H1 (cell line): ENCODE measurements at regions not wholly inside any gene's neighbourhood (a gene's known extent, or its start where the extent isn't known, plus 50 kb on each side); places are given as distances from the start of the nearest gene placed in this dataset.

Experiments used
- CTCF ChIA-PET: fragments of 300-600 bp; sonication (Branson Sonifier 250); formaldehyde crosslinking; loops from one replicate; lab custom pipeline; 2021; ENCODE audit not compliant: partially characterized antibody; lab: Charles Lee
- POLR2A ChIA-PET: fragments of 300-600 bp; sonication (Branson Sonifier 250); formaldehyde crosslinking; loops from one replicate; lab custom pipeline; 2021; ENCODE audit warnings: inconsistent platforms; ENCODE audit not compliant: partially characterized antibody; lab: Charles Lee
- DNase-seq, 2 experiments: peaks; one replicate each; pipeline versions ENCODE4 v3.0.0 to v3.0.0-alpha.2; 2010 to 2022; ENCODE audit warnings: low spot score in 2 of 2, low read depth in 1 of 2, mixed read lengths in 1 of 2
- FAIRE-seq: peaks from 2 replicates; lab custom pipeline; 2011; peaks lifted over from hg19 to GRCh38; lab: Jason Lieb, UNC
- H2AFZ ChIP-seq: 2 replicates; pipeline ENCODE4 v1.8.1; 2012; ENCODE audit warnings: low read length, inconsistent platforms
- H2AK5ac ChIP-seq: 2 replicates; pipeline ENCODE4 v1.6.1; 2013; ENCODE audit warnings: low read depth, low read length
- H2BK120ac ChIP-seq: replicated peaks from 2 replicates; pipeline ENCODE3; 2013; ENCODE audit warnings: low read depth, low read length, inconsistent platforms
- H2BK12ac ChIP-seq: 2 replicates; pipeline ENCODE4 v1.6.1; 2013; ENCODE audit warnings: low read depth, low read length
- H2BK15ac ChIP-seq: 2 replicates; pipeline ENCODE4 v1.6.1; 2013; ENCODE audit warnings: low read length
- H2BK20ac ChIP-seq: 2 replicates; pipeline ENCODE4 v1.6.1; 2013; ENCODE audit warnings: low read length
- H2BK5ac ChIP-seq: 2 replicates; pipeline ENCODE4 v1.6.1; 2013; ENCODE audit warnings: low read depth, low read length
- H3K14ac ChIP-seq: 2 replicates; pipeline ENCODE4 v1.6.1; 2013; ENCODE audit warnings: inconsistent platforms; ENCODE audit not compliant: insufficient read length
- H3K18ac ChIP-seq: 2 replicates; pipeline ENCODE4 v1.6.1; 2013; ENCODE audit warnings: low read length; ENCODE audit errors: extremely low read depth
- H3K23ac ChIP-seq: 2 replicates; pipeline ENCODE4 v1.6.1; 2013; ENCODE audit warnings: inconsistent platforms; ENCODE audit not compliant: insufficient read length
- H3K23me2 ChIP-seq: 2 replicates; pipeline ENCODE4 v1.6.1; 2013; ENCODE audit warnings: low read depth, low read length
- H3K27ac ChIP-seq: 2 replicates; pipeline ENCODE4 v1.6.1; 2011; ENCODE audit warnings: low read depth, low read length, inconsistent platforms
- H3K27me3 ChIP-seq, 4 experiments: replicated peaks in 1 of 4; 1 replicate in 1 of 4; 2 replicates in 3 of 4; pipeline versions ENCODE4 v1.6.1 to v1.8.1; 2011 to 2013; ENCODE audit warnings: low read length in 3 of 4, mild to moderate bottlenecking in 3 of 4, inconsistent platforms in 2 of 4, mixed read lengths in 2 of 4, moderate library complexity in 1 of 4; ENCODE audit not compliant: control insufficient read depth in 3 of 4, insufficient read depth in 3 of 4; ENCODE audit errors: extremely low read depth in 1 of 4
- H3K36me3 ChIP-seq, 4 experiments: 2 replicates each; pipeline versions ENCODE4 v1.6.1 to v1.8.1; 2011 to 2013; ENCODE audit warnings: mild to moderate bottlenecking in 4 of 4, low read length in 3 of 4, moderate library complexity in 2 of 4, control low read depth in 1 of 4, inconsistent platforms in 1 of 4; ENCODE audit not compliant: insufficient read depth in 4 of 4, control insufficient read depth in 2 of 4
- H3K4ac ChIP-seq: replicated peaks from 2 replicates; pipeline ENCODE3; 2013; ENCODE audit warnings: low read length, low read depth, mixed read lengths, inconsistent platforms; ENCODE audit not compliant: insufficient read length
- H3K4me1 ChIP-seq, 4 experiments: replicated peaks in 1 of 4; 1 replicate in 1 of 4; 2 replicates in 3 of 4; pipeline versions ENCODE4 v1.6.1 to v1.8.1; 2011 to 2013; ENCODE audit warnings: low read length in 3 of 4, inconsistent platforms in 2 of 4, mixed read lengths in 1 of 4; ENCODE audit not compliant: insufficient read depth in 4 of 4, control insufficient read depth in 3 of 4
- H3K4me2 ChIP-seq, 2 experiments: 2 replicates each; pipeline versions ENCODE4 v1.6.1 to v1.8.1; 2011 to 2013; ENCODE audit warnings: low read depth in 2 of 2, low read length in 2 of 2, control low read depth in 1 of 2, inconsistent platforms in 1 of 2, mild to moderate bottlenecking in 1 of 2; ENCODE audit not compliant: insufficient read depth in 1 of 2
- H3K4me3 ChIP-seq, 4 experiments: fragments of 200-600, 300-600 bp in 1 of 4; sonication (generic), shearing (Covaris generic), sonication (Bioruptor Twin) in 1 of 4; 2 replicates each; pipeline versions ENCODE4 v1.5.1 to v1.8.1; 2011 to 2016; ENCODE audit warnings: low read length in 4 of 4, low read depth in 3 of 4, control low read depth in 2 of 4, inconsistent platforms in 2 of 4, mild to moderate bottlenecking in 2 of 4, mixed read lengths in 1 of 4, moderate library complexity in 1 of 4; ENCODE audit not compliant: insufficient read depth in 2 of 4; ENCODE audit errors: extremely low read depth in 1 of 4
- H3K56ac ChIP-seq: replicated peaks from 2 replicates; pipeline ENCODE3; 2013; ENCODE audit warnings: low read depth, mild to moderate bottlenecking, mixed read lengths, low read length, inconsistent platforms; ENCODE audit not compliant: insufficient read length
- H3K79me1 ChIP-seq: 2 replicates; pipeline ENCODE4 v1.6.1; 2013; ENCODE audit warnings: low read depth, low read length, control low read depth
- H3K79me2 ChIP-seq, 2 experiments: 2 replicates each; pipeline versions ENCODE4 v1.6.1 to v1.8.1; 2012 to 2013; ENCODE audit warnings: low read length in 2 of 2, mild to moderate bottlenecking in 2 of 2, inconsistent platforms in 1 of 2; ENCODE audit not compliant: insufficient read depth in 2 of 2, control insufficient read depth in 1 of 2
- H3K9ac ChIP-seq, 4 experiments: replicated peaks in 1 of 4; 1 replicate in 1 of 4; 2 replicates in 3 of 4; pipeline versions ENCODE4 v1.6.1 to v1.8.1; 2011 to 2013; ENCODE audit warnings: low read depth in 3 of 4, low read length in 3 of 4, control low read depth in 2 of 4, mild to moderate bottlenecking in 2 of 4, moderate library complexity in 2 of 4, inconsistent platforms in 1 of 4; ENCODE audit errors: extremely low read depth in 1 of 4
- H3K9me3 ChIP-seq, 2 experiments: 2 replicates each; pipeline versions ENCODE4 v1.6.1 to v1.8.1; 2012 to 2013; ENCODE audit warnings: mild to moderate bottlenecking in 2 of 2, moderate library complexity in 2 of 2, control low read depth in 1 of 2, inconsistent platforms in 1 of 2, low read depth in 1 of 2, low read length in 1 of 2, mixed read lengths in 1 of 2; ENCODE audit not compliant: insufficient read depth in 2 of 2
- H4K20me1 ChIP-seq, 2 experiments: replicated peaks in 1 of 2; 2 replicates each; pipeline versions ENCODE3 to v1.8.1; 2011 to 2013; ENCODE audit warnings: inconsistent platforms in 2 of 2, low read length in 2 of 2, mild to moderate bottlenecking in 1 of 2; ENCODE audit not compliant: insufficient read depth in 2 of 2, control insufficient read depth in 1 of 2
- H4K5ac ChIP-seq: 2 replicates; pipeline ENCODE4 v1.6.1; 2013; ENCODE audit warnings: low read length, low read depth, mixed read lengths, inconsistent platforms; ENCODE audit not compliant: insufficient read length
- H4K8ac ChIP-seq: 2 replicates; pipeline ENCODE4 v1.8.0; 2013; ENCODE audit warnings: mild to moderate bottlenecking, moderate library complexity, low read length, inconsistent platforms; ENCODE audit not compliant: insufficient read depth; ENCODE audit errors: extremely low read depth
- H4K91ac ChIP-seq: replicated peaks from 2 replicates; pipeline ENCODE3; 2013; ENCODE audit warnings: low read length, mixed read lengths, inconsistent platforms; ENCODE audit not compliant: insufficient read length
- ASH2L ChIP-seq: fragments of 200-600, 300-600 bp; sonication (generic); IDR thresholded peaks from one replicate; pipeline ENCODE4 v1.7.1; 2017; ENCODE audit warnings: low read length
- ATF2 ChIP-seq: IDR thresholded peaks from 2 replicates; pipeline ENCODE4 v1.6.1; 2012; ENCODE audit warnings: low read length, inconsistent platforms
- ATF3 ChIP-seq: IDR thresholded peaks from 2 replicates; pipeline ENCODE4 v1.6.1; 2011; ENCODE audit warnings: low read depth, mild to moderate bottlenecking, low read length; ENCODE audit not compliant: insufficient read depth
- EGR1 ChIP-seq: IDR thresholded peaks from 2 replicates; pipeline ENCODE4 v1.6.1; 2011; ENCODE audit warnings: low read depth, low read length, borderline replicate concordance
- KDM1A ChIP-seq: fragments of 200-600, 300-600 bp; sonication (generic); IDR thresholded peaks from 2 replicates; pipeline ENCODE4 v1.7.1; 2016; ENCODE audit warnings: mild to moderate bottlenecking, low read length, borderline replicate concordance
- SRF ChIP-seq: IDR thresholded peaks from 2 replicates; pipeline ENCODE4 v1.6.1; 2011; ENCODE audit warnings: mild to moderate bottlenecking, low read depth, low read length, moderate library complexity
- WGBS, 2 experiments: shearing (Covaris generic) in 1 of 2; methylation state at CpG; one replicate each; pipeline versions ENCODE4 v1.1.6 to v1.1.7; 2013 to 2015; ENCODE audit warnings: low lambda C conversion rate in 2 of 2, mixed read lengths in 2 of 2, inconsistent platforms in 1 of 2, low coverage in 1 of 2, missing lambda C conversion rate in 1 of 2; ENCODE audit not compliant: insufficient replicate concordance in 2 of 2, insufficient coverage in 1 of 2, insufficient read length in 1 of 2; ENCODE audit errors: extremely low coverage in 1 of 2, missing lambda C conversion rate in 1 of 2; 5-methylcytosine and 5-hydroxymethylcytosine counted together

- CTCF ChIA-PET: interaction anchor here (0.7 to 2.3 kb wide), 3 partner anchors 8 to 75 kb away, joined by 3 to 14 read pairs (median 4); no protein-coding TSS in a partner anchor
- no peak overlapping the region for H3K56ac ChIP-seq
- no peak overlapping the region for H2BK120ac ChIP-seq
- no peaks in the 10 kb centered on the region for H3K79me2 ChIP-seq
- no peak overlapping the region for H4K8ac ChIP-seq
- H2BK20ac ChIP-seq: no peak overlapping the region
- DNase-seq (no peak), FAIRE-seq (no peak)
- no peak overlapping the region for H3K4ac ChIP-seq
- no peak overlapping the region for H2AFZ ChIP-seq
- H3K9me3 ChIP-seq: no peaks in the 10 kb centered on the region
- H4K5ac ChIP-seq: no peak overlapping the region
- H3K14ac ChIP-seq: no peak overlapping the region
- H3K27ac ChIP-seq: no peak overlapping the region
- no peak overlapping the region for H4K91ac ChIP-seq
- no peaks in the 10 kb centered on the region for H4K20me1 ChIP-seq
- 0 out of 7 replicates have a peak, but pooled peaks cover 0 to 2% (median 0%) of the 10 kb centered on the region in 4 experiments for H3K4me1 ChIP-seq
- H3K27me3 ChIP-seq: no peaks in the 10 kb centered on the region
- no peak overlapping the region for H2BK15ac ChIP-seq
- H2BK5ac ChIP-seq: no peak overlapping the region
- POLR2A ChIA-PET: interaction anchor here (1.4 kb wide), 1 partner anchor 10 kb away, joined by 6 read pairs; no protein-coding TSS in a partner anchor
- no peak overlapping the region for H2AK5ac ChIP-seq
- no peak overlapping the region for H2BK12ac ChIP-seq
- H3K4me2 ChIP-seq: no peak overlapping the region
- no peaks in the 10 kb centered on the region for H3K23me2 ChIP-seq
- no peak overlapping the region for H3K9ac ChIP-seq
- H3K23ac ChIP-seq: no peak overlapping the region
- H3K36me3 ChIP-seq: no peaks in the 10 kb centered on the region
- no peak overlapping the region for H3K18ac ChIP-seq
- WGBS, 2 experiments: 87% methylated on average over 12 of the region's 12 CpGs; no CpG with 5 or more reads in 1 of the 2 experiments
- H3K79me1 ChIP-seq: no peaks in the 10 kb centered on the region
- no peak overlapping the region for H3K4me3 ChIP-seq
- TF ChIP-seq KDM1A (no peak), EGR1 (no peak), ASH2L (no peak), ATF2 (no peak), ATF3 (no peak), SRF (no peak)
Measured at GRCh38 chrX:40402831-40403533, 177.8 kb upstream of the ATP6AP2 start.
